K562 (cell line): ENCODE measurements at regions not wholly inside any gene's neighbourhood (a gene's known extent, or its start where the extent isn't known, plus 50 kb on each side); places are given as distances from the start of the nearest gene placed in this dataset.

Experiments
- ATAC-seq: fragments of 200-7000 bp; cut with Tn5 transposase; 3 replicates; pipeline ENCODE4 v1.9.1; 2020; ENCODE audit warnings: moderate library complexity
- BruUV-seq: library from RNA; stranded (reverse); fragments of 400-500 nt; replicated peaks from 2 replicates; lab custom pipeline; 2021; lab: Mats Ljungman, UMichigan
- CTCF ChIA-PET: fragments of 300-600 bp; formaldehyde crosslinking; extraction: SDS; loops from one replicate; lab custom pipeline; 2021; ENCODE audit warnings: low intra/inter-chr PET ratio; lab: Yijun Ruan, JAX
- POLR2A ChIA-PET: fragments of 300-600, 350-650 bp; sonication (Branson Sonifier 250); formaldehyde crosslinking; extraction: SDS; loops from one replicate; lab custom pipeline; 2021; ENCODE audit warnings: antibody characterized with exemption, inconsistent platforms; lab: Yijun Ruan, JAX
- DNase-seq, 4 experiments: peaks; one replicate each; pipeline versions ENCODE4 v3.0.0 to v3.0.0-alpha.2; 2011 to 2018; ENCODE audit warnings: low spot score in 3 of 4, mixed read lengths in 3 of 4; ENCODE audit errors: extremely low read depth in 1 of 4
- FAIRE-seq: peaks from 2 replicates; lab custom pipeline; 2011; peaks lifted over from hg19 to GRCh38; lab: Jason Lieb, UNC
- H2AFZ ChIP-seq: 2 replicates; pipeline ENCODE4 v1.6.0; 2011; ENCODE audit warnings: low read depth, low read length, control low read depth, inconsistent platforms
- H3K27ac ChIP-seq: fragments of 200-600 bp; 3 replicates; pipeline ENCODE4 v1.8.0; 2011; ENCODE audit warnings: low read depth, mild to moderate bottlenecking, control low read depth, inconsistent platforms, low read length, moderate library complexity, mixed read lengths; ENCODE audit errors: extremely low read depth
- H3K27me3 ChIP-seq, 2 experiments: fragments of 300-600 bp in 1 of 2; 2 replicates in 1 of 2; 3 replicates in 1 of 2; pipeline versions ENCODE4 v1.6.0 to v1.8.0; 2011; ENCODE audit warnings: inconsistent platforms in 2 of 2, low read length in 2 of 2, mild to moderate bottlenecking in 1 of 2, mixed read lengths in 1 of 2, moderate library complexity in 1 of 2; ENCODE audit not compliant: control insufficient read depth in 2 of 2, insufficient read depth in 2 of 2
- H3K36me3 ChIP-seq: fragments of 300-600 bp; 3 replicates; pipeline ENCODE4 v1.8.0; 2011; ENCODE audit warnings: mild to moderate bottlenecking, low read length, inconsistent platforms; ENCODE audit not compliant: control insufficient read depth, insufficient read depth
- H3K4me1 ChIP-seq, 2 experiments: fragments of 200-600 bp in 1 of 2; replicated peaks in 1 of 2; 2 replicates in 1 of 2; 3 replicates in 1 of 2; pipeline versions ENCODE4 v1.5.1 to v1.8.0; 2011; ENCODE audit warnings: inconsistent platforms in 2 of 2, low read length in 2 of 2, mild to moderate bottlenecking in 1 of 2, mixed read lengths in 1 of 2, moderate library complexity in 1 of 2; ENCODE audit not compliant: control insufficient read depth in 2 of 2, insufficient read depth in 2 of 2
- H3K4me2 ChIP-seq: 2 replicates; pipeline ENCODE4 v1.6.1; 2011; ENCODE audit warnings: low read length, control low read depth, inconsistent platforms, mixed read lengths; ENCODE audit not compliant: insufficient read depth
- H3K4me3 ChIP-seq: fragments of 200-600 bp; sonication (generic), shearing (Covaris generic); 2 replicates; pipeline ENCODE4 v1.5.1; 2016; ENCODE audit warnings: control low read depth, inconsistent platforms
- H3K79me2 ChIP-seq: fragments of 200-600 bp; 3 replicates; pipeline ENCODE4 v1.8.0; 2011; ENCODE audit warnings: low read length, inconsistent platforms; ENCODE audit not compliant: control insufficient read depth, insufficient read depth
- H3K9ac ChIP-seq, 2 experiments: 2 replicates each; pipeline versions ENCODE4 v1.6.0 to v1.6.1; 2011; ENCODE audit warnings: low read depth in 2 of 2, low read length in 2 of 2, control low read depth in 1 of 2, inconsistent platforms in 1 of 2, mild to moderate bottlenecking in 1 of 2, mixed read lengths in 1 of 2; ENCODE audit not compliant: insufficient read depth in 1 of 2
- H3K9me1 ChIP-seq: one replicate; pipeline ENCODE4 v1.6.0; 2011; ENCODE audit warnings: inconsistent platforms, mild to moderate bottlenecking, low read length, moderate library complexity; ENCODE audit not compliant: control insufficient read depth, insufficient read depth
- H3K9me3 ChIP-seq: replicated peaks from 2 replicates; pipeline ENCODE4 v1.5.1; 2011; ENCODE audit warnings: low read depth, low read length, inconsistent platforms; ENCODE audit not compliant: control insufficient read depth, insufficient read depth
- H4K20me1 ChIP-seq: replicated peaks from 2 replicates; pipeline ENCODE4 v1.6.1; 2011; ENCODE audit warnings: low read length, inconsistent platforms, mixed read lengths; ENCODE audit not compliant: control insufficient read depth, insufficient read depth
- ATF4 ChIP-seq: fragments of 450-650 bp; formaldehyde crosslinking; IDR thresholded peaks from 2 replicates; pipeline ENCODE4 v1.4.0; 2022; ENCODE audit warnings: mild to moderate bottlenecking, moderate library complexity
- E2F1 ChIP-seq: sonication (generic); formaldehyde crosslinking; IDR thresholded peaks from 2 replicates; pipeline ENCODE4 v1.8.1; 2023; ENCODE audit warnings: mild to moderate bottlenecking, missing genetic modification reagents, moderate library complexity
- KHSRP ChIP-seq: fragments of 450-650 bp; IDR thresholded peaks from 2 replicates; pipeline ENCODE4 v1.6.1; 2017
- NR2C2 ChIP-seq, 2 experiments: fragments of 200-800 bp in 1 of 2; sonication (Bioruptor generic) in 1 of 2; sonication (generic) in 1 of 2; formaldehyde crosslinking in 1 of 2; IDR thresholded peaks; 2 replicates each; pipeline versions ENCODE4 v1.6.1 to v1.8.0; 2016 to 2022; ENCODE audit warnings: mild to moderate bottlenecking in 1 of 2, missing compliant biosample characterization in 1 of 2, missing genetic modification characterization in 1 of 2, missing genetic modification reagents in 1 of 2
- PHF20 ChIP-seq: fragments of 450-650 bp; IDR thresholded peaks from 2 replicates; pipeline ENCODE4 v1.6.1; 2018; ENCODE audit not compliant: partially characterized antibody
- RBM15 ChIP-seq: fragments of 200-400 bp; formaldehyde crosslinking; IDR thresholded peaks from 2 replicates; pipeline ENCODE4 v1.6.1; 2018; ENCODE audit warnings: mild to moderate bottlenecking, low read length, moderate library complexity; ENCODE audit not compliant: insufficient read depth
- RFX5 ChIP-seq: IDR thresholded peaks from 2 replicates; pipeline ENCODE4 v1.6.1; 2011; ENCODE audit warnings: low read depth, mild to moderate bottlenecking, improper control_type of control experiment, low read length
- ZKSCAN1 ChIP-seq: fragments of 150-350 bp; IDR thresholded peaks from 2 replicates; pipeline ENCODE4 v1.6.1; 2016; ENCODE audit warnings: low read depth, low read length
- WGBS: fragments of 100-300 bp; shearing (Covaris generic); methylation state at CpG from one replicate; pipeline ENCODE4 v1.1.6; 2016; ENCODE audit warnings: low coverage, mixed read lengths; ENCODE audit not compliant: insufficient coverage; ENCODE audit errors: missing lambda C conversion rate; 5-methylcytosine and 5-hydroxymethylcytosine counted together
- in situ Hi-C: fragments of 300-500 bp; cut with MboI; formaldehyde crosslinking; loops from 4 replicates; pipeline ENCODE4 v1.15.0; 2018; ENCODE audit warnings: inconsistent platforms, mixed read lengths
- intact Hi-C: fragments of 100-400 bp; cut with micrococcal nuclease; formaldehyde crosslinking; loops from 2 replicates; pipeline ENCODE4 v1.14.2; 2022

- TF ChIP-seq E2F1 (no peak), ATF4 (CRISPR knock-in tag) (no peak), RBM15 (no peak), KHSRP (no peak)
Measured at GRCh38 chr4:124104628-124105027, 607.9 kb downstream of the ANKRD50 start (continued).

GRCh38 chr4:124105212-124105611 lies 607.3 kb downstream of the ANKRD50 start:
- H2AFZ ChIP-seq: no peak overlapping the region
- intact Hi-C loops (no loop called here), in situ Hi-C loops (no loop called here)
- H3K9me3 ChIP-seq: no peaks in the 10 kb centered on the region
- no peak for ATAC-seq
- no peaks in the 10 kb centered on the region for H3K79me2 ChIP-seq
- no peaks in the 10 kb centered on the region for H3K9me1 ChIP-seq
- no peaks in the 10 kb centered on the region for H4K20me1 ChIP-seq
- H3K4me1 ChIP-seq: no peaks in the 10 kb centered on the region
- BruUV-seq: no TSS peak
- ChIA-PET POLR2A (no interaction called here), CTCF (no interaction called here)
- 4% methylated on average over 2 of the region's 2 CpGs for WGBS
- H3K36me3 ChIP-seq: no peaks in the 10 kb centered on the region
- FAIRE-seq: no peak
- no peaks in the 10 kb centered on the region for H3K27me3 ChIP-seq
- H3K9ac ChIP-seq: no peak overlapping the region
- no peak overlapping the region for H3K27ac ChIP-seq
- TF ChIP-seq NR2C2 (CRISPR knock-in tag; IDR thresholded peaks at IDR 0.05) (no peak), NR2C2 (tag; IDR thresholded peaks at IDR 0.05) (no peak), ZKSCAN1 (no peak), PHF20 (no peak), RFX5 (no peak)
- TF ChIP-seq, all 486 proteins: peak for 0
- Histone ChIP-seq H3K4me2 (no peak overlapping the region), H3K4me3 (no peak overlapping the region)
- no peak for DNase-seq
